GM12878 (cell line): ENCODE measurements at regions not wholly inside any gene's neighbourhood (a gene's known extent, or its start where the extent isn't known, plus 50 kb on each side); places are given as distances from the start of the nearest gene placed in this dataset.

Source experiments
- ATAC-seq: fragments of 200-7000 bp; cut with Tn5 transposase; 3 replicates; pipeline ENCODE4 v1.9.1; 2020; ENCODE audit warnings: mild to moderate bottlenecking, moderate library complexity
- BruUV-seq: library from RNA; stranded (reverse); fragments of 400-500 nt; replicated peaks from 2 replicates; lab custom pipeline; 2021; lab: Mats Ljungman, UMichigan
- CTCF ChIA-PET: fragments of 300-600 bp; sonication (Branson Sonifier 250); formaldehyde crosslinking; extraction: SDS; loops from one replicate; lab custom pipeline; 2021; ENCODE audit warnings: inconsistent platforms; lab: Yijun Ruan, JAX
- POLR2A ChIA-PET: fragments of 350-600 bp; formaldehyde crosslinking; extraction: SDS; loops from one replicate; lab custom pipeline; 2021; ENCODE audit warnings: inconsistent platforms; lab: Charles Lee
- RAD21 ChIA-PET: fragments of 300-600 bp; sonication (Branson Sonifier 250); formaldehyde crosslinking; loops from one replicate; lab custom pipeline; 2023; ENCODE audit warnings: antibody characterized with exemption; ENCODE audit not compliant: unreplicated experiment; lab: Charles Lee
- SMC1A ChIA-PET: fragments of 300-600 bp; sonication (Branson Sonifier 250); formaldehyde crosslinking; loops from one replicate; lab custom pipeline; 2023; ENCODE audit not compliant: unreplicated experiment, uncharacterized antibody; lab: Charles Lee
- DNase-seq: peaks from one replicate; pipeline ENCODE4 v3.0.0-alpha.2; 2011; ENCODE audit warnings: low read depth, low spot score
- FAIRE-seq: peaks from 3 replicates; lab custom pipeline; 2011; peaks lifted over from hg19 to GRCh38; lab: Jason Lieb, UNC
- H2AFZ ChIP-seq: 2 replicates; pipeline ENCODE4 v1.6.0; 2011; ENCODE audit warnings: low read depth, low read length, control low read depth; ENCODE audit not compliant: control insufficient read depth
- H3K27ac ChIP-seq: 2 replicates; pipeline ENCODE4 v1.5.1; 2011; ENCODE audit warnings: control low read depth; ENCODE audit not compliant: control insufficient read depth, insufficient read depth
- H3K27me3 ChIP-seq, 2 experiments: replicated peaks in 1 of 2; 2 replicates each; pipeline versions ENCODE4 v1.6.0 to v1.6.1; 2011; ENCODE audit warnings: low read length in 1 of 2; ENCODE audit not compliant: control insufficient read depth in 2 of 2, insufficient read depth in 2 of 2
- H3K36me3 ChIP-seq, 2 experiments: 2 replicates each; pipeline ENCODE4 v1.5.1; 2011; ENCODE audit warnings: low read length in 1 of 2; ENCODE audit not compliant: control insufficient read depth in 2 of 2, insufficient read depth in 2 of 2
- H3K4me1 ChIP-seq: 2 replicates; pipeline ENCODE4 v1.6.1; 2011; ENCODE audit warnings: mild to moderate bottlenecking, low read length, moderate library complexity, mixed read lengths; ENCODE audit not compliant: control insufficient read depth, insufficient read depth
- H3K4me2 ChIP-seq: 2 replicates; pipeline ENCODE4 v1.6.0; 2011; ENCODE audit warnings: control low read depth; ENCODE audit not compliant: control insufficient read depth, insufficient read depth
- H3K4me3 ChIP-seq: fragments of 200-600 bp; sonication (generic); 2 replicates; pipeline ENCODE4 v1.5.1; 2016
- H3K79me2 ChIP-seq: 2 replicates; pipeline ENCODE4 v1.6.0; 2011; ENCODE audit warnings: low read length; ENCODE audit not compliant: control insufficient read depth, insufficient read depth
- H3K9ac ChIP-seq: 2 replicates; pipeline ENCODE4 v1.8.0; 2011; ENCODE audit warnings: low read length, control low read depth, mixed read lengths; ENCODE audit not compliant: control insufficient read depth, insufficient read depth
- H3K9me3 ChIP-seq: replicated peaks from 3 replicates; pipeline ENCODE4 v1.5.1; 2011; ENCODE audit warnings: mild to moderate bottlenecking, low read length; ENCODE audit not compliant: control insufficient read depth, insufficient read depth
- H4K20me1 ChIP-seq: 2 replicates; pipeline ENCODE4 v1.6.0; 2011; ENCODE audit not compliant: control insufficient read depth, insufficient read depth
- ASH2L ChIP-seq: fragments of 300-600, 200-600 bp; sonication (generic); IDR thresholded peaks from 2 replicates; pipeline ENCODE4 v1.6.1; 2017; ENCODE audit warnings: low read depth, mild to moderate bottlenecking, borderline replicate concordance
- BCL3 ChIP-seq: IDR thresholded peaks from 2 replicates; pipeline ENCODE4 v1.6.1; 2011; ENCODE audit warnings: borderline replicate concordance, low read depth, mild to moderate bottlenecking, moderate library complexity, low read length; ENCODE audit not compliant: insufficient read depth, poor library complexity, severe bottlenecking
- CHD2 ChIP-seq: IDR thresholded peaks from 2 replicates; pipeline ENCODE4 v1.6.1; 2011; ENCODE audit warnings: low read depth, low read length, improper control_type of control experiment, borderline replicate concordance
- DPF2 ChIP-seq: fragments of 450-650 bp; IDR thresholded peaks from 2 replicates; pipeline ENCODE4 v1.6.1; 2017; ENCODE audit warnings: mild to moderate bottlenecking
- ESRRA ChIP-seq: IDR thresholded peaks from 2 replicates; pipeline ENCODE4 v1.6.1; 2012; ENCODE audit warnings: mild to moderate bottlenecking, low read length, improper control_type of control experiment
- FOS ChIP-seq: IDR thresholded peaks from 3 replicates; pipeline ENCODE4 v1.6.1; 2011; ENCODE audit warnings: borderline replicate concordance; ENCODE audit not compliant: insufficient read length; ENCODE audit errors: extremely low read depth
- HDAC6 ChIP-seq: fragments of 200-600 bp; sonication (generic); IDR thresholded peaks from one replicate; pipeline ENCODE4 v1.8.0; 2017; ENCODE audit warnings: antibody characterized with exemption; ENCODE audit not compliant: unreplicated experiment
- IKZF2 ChIP-seq, 2 experiments: fragments of 450-650 bp; IDR thresholded peaks; 2 replicates each; pipeline ENCODE4 v1.6.1; 2017; ENCODE audit warnings: mild to moderate bottlenecking in 2 of 2, moderate library complexity in 2 of 2
- JUNB ChIP-seq: IDR thresholded peaks from 2 replicates; pipeline ENCODE4 v1.6.1; 2016; ENCODE audit warnings: antibody characterized with exemption, mild to moderate bottlenecking
- LARP7 ChIP-seq: fragments of 450-650 bp; IDR thresholded peaks from 2 replicates; pipeline ENCODE4 v1.6.1; 2017; ENCODE audit warnings: mild to moderate bottlenecking
- MXI1 ChIP-seq: fragments of 150-350 bp; IDR thresholded peaks from 2 replicates; pipeline ENCODE4 v1.6.1; 2011; ENCODE audit warnings: low read depth, mild to moderate bottlenecking, inconsistent platforms, low read length, improper control_type of control experiment
- NR2C1 ChIP-seq: fragments of 450-650 bp; IDR thresholded peaks from 2 replicates; pipeline ENCODE4 v1.6.1; 2017; ENCODE audit warnings: antibody characterized with exemption, mild to moderate bottlenecking, moderate library complexity
- SMC3 ChIP-seq: IDR thresholded peaks from 2 replicates; pipeline ENCODE4 v1.6.1; 2011; ENCODE audit warnings: low read length, improper control_type of control experiment, borderline replicate concordance
- TCF3 ChIP-seq: IDR thresholded peaks from 2 replicates; pipeline ENCODE4 v1.6.1; 2012; ENCODE audit warnings: low read depth, mild to moderate bottlenecking, low read length, borderline replicate concordance; ENCODE audit not compliant: insufficient read depth
- YBX1 ChIP-seq: fragments of 450-650 bp; IDR thresholded peaks from 2 replicates; pipeline ENCODE4 v1.6.1; 2016; ENCODE audit warnings: antibody characterized with exemption
- ZNF592 ChIP-seq: fragments of 450-650 bp; IDR thresholded peaks from 2 replicates; pipeline ENCODE4 v1.6.1; 2017; ENCODE audit warnings: mild to moderate bottlenecking, moderate library complexity
- WGBS: methylation state at CpG from one replicate; pipeline ENCODE4 v1.1.6; 2016; ENCODE audit warnings: low lambda C conversion rate; ENCODE audit not compliant: insufficient replicate concordance, insufficient coverage; ENCODE audit errors: missing lambda C conversion rate; 5-methylcytosine and 5-hydroxymethylcytosine counted together
- in situ Hi-C: fragments of 300-500 bp; cut with MboI; formaldehyde crosslinking; loops from 9 replicates; pipeline ENCODE4 v1.14.3; 2018; ENCODE audit warnings: mixed read lengths
- intact Hi-C: fragments of 100-400 bp; cut with micrococcal nuclease; formaldehyde crosslinking; loops from one replicate; pipeline ENCODE4 v1.14.2; 2022; ENCODE audit not compliant: unreplicated experiment
- TF ChIP-seq, protein P1 (sequence below): IDR thresholded peaks from 2 replicates; pipeline ENCODE4 v1.6.1; 2012; ENCODE audit warnings: mild to moderate bottlenecking, low read depth, low read length

- H4K20me1 ChIP-seq, result no peaks in the 10 kb centered on the region
- SMC1A ChIA-PET, result interaction anchor here (0.8 kb wide), 1 partner anchor 7 kb away, joined by 3 read pairs; no protein-coding TSS in a partner anchor
- CTCF ChIA-PET, result interaction anchor here (0.6 kb wide), 1 partner anchor 159 kb away, joined by 4 read pairs; no protein-coding TSS in a partner anchor
- no peak for ATAC-seq
- RAD21 ChIA-PET, result no interaction called here
- no peaks in the 10 kb centered on the region for H3K79me2 ChIP-seq
- H3K27ac ChIP-seq, result no peak overlapping the region
- in situ Hi-C loops (no loop called here), intact Hi-C loops (no loop called here)
- H3K4me1 ChIP-seq, result no peaks in the 10 kb centered on the region
- no peaks in the 10 kb centered on the region for H3K36me3 ChIP-seq
- FAIRE-seq, result no peak
- H3K4me3 ChIP-seq, result no peak overlapping the region
- H2AFZ ChIP-seq, result no peak overlapping the region
- BruUV-seq, result no TSS peak
- no peaks in the 10 kb centered on the region for H3K9me3 ChIP-seq
- no peak overlapping the region for H3K9ac ChIP-seq
- no peak for DNase-seq
- WGBS, result 18% methylated on average over 3 of the region's 3 CpGs
- POLR2A ChIA-PET, result no interaction called here
- H3K27me3 ChIP-seq, result no peaks in the 10 kb centered on the region
- H3K4me2 ChIP-seq, result no peak overlapping the region
- TF ChIP-seq BCL3 (no peak), YBX1 (no peak), ZNF592 (no peak), TCF3 (no peak), ESRRA (no peak), IKZF2 (IDR thresholded peaks at IDR 0.05) (no peak), CHD2 (no peak), SMC3 (no peak), FOS (no peak), NR2C1 (no peak), DPF2 (no peak), LARP7 (no peak), HDAC6 (no peak), MXI1 (no peak), JUNB (no peak), ASH2L (no peak)
- TF ChIP-seq, protein P1, sequence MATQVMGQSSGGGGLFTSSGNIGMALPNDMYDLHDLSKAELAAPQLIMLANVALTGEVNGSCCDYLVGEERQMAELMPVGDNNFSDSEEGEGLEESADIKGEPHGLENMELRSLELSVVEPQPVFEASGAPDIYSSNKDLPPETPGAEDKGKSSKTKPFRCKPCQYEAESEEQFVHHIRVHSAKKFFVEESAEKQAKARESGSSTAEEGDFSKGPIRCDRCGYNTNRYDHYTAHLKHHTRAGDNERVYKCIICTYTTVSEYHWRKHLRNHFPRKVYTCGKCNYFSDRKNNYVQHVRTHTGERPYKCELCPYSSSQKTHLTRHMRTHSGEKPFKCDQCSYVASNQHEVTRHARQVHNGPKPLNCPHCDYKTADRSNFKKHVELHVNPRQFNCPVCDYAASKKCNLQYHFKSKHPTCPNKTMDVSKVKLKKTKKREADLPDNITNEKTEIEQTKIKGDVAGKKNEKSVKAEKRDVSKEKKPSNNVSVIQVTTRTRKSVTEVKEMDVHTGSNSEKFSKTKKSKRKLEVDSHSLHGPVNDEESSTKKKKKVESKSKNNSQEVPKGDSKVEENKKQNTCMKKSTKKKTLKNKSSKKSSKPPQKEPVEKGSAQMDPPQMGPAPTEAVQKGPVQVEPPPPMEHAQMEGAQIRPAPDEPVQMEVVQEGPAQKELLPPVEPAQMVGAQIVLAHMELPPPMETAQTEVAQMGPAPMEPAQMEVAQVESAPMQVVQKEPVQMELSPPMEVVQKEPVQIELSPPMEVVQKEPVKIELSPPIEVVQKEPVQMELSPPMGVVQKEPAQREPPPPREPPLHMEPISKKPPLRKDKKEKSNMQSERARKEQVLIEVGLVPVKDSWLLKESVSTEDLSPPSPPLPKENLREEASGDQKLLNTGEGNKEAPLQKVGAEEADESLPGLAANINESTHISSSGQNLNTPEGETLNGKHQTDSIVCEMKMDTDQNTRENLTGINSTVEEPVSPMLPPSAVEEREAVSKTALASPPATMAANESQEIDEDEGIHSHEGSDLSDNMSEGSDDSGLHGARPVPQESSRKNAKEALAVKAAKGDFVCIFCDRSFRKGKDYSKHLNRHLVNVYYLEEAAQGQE, result no peak
Measured at GRCh38 chr4:55259294-55259693, 86.7 kb upstream of the SRD5A3 start.
